Endothelial cell of umbilical vein (primary cell): ENCODE measurements at regions not wholly inside any gene's neighbourhood (a gene's known extent, or its start where the extent isn't known, plus 50 kb on each side); places are given as distances from the start of the nearest gene placed in this dataset.

Source experiments
- BruUV-seq: library from RNA; stranded (reverse); fragments of 400-500 nt; replicated peaks from 2 replicates; lab custom pipeline; 2021; lab: Mats Ljungman, UMichigan
- CTCF ChIA-PET: fragments of 300-600, 350-600 bp; sonication (Branson Sonifier 250); formaldehyde crosslinking; loops from one replicate; lab custom pipeline; 2021; ENCODE audit warnings: antibody characterized with exemption, inconsistent platforms; lab: Charles Lee
- POLR2A ChIA-PET: fragments of 300-600, 350-600 bp; sonication (Branson Sonifier 250); formaldehyde crosslinking; loops from one replicate; lab custom pipeline; 2021; ENCODE audit warnings: antibody characterized with exemption, inconsistent platforms; lab: Charles Lee
- DNase-seq: peaks from one replicate; pipeline ENCODE4 v3.0.0-alpha.2; 2011; ENCODE audit warnings: low read depth, low spot score
- FAIRE-seq: peaks from 2 replicates; lab custom pipeline; 2011; peaks lifted over from hg19 to GRCh38; lab: Jason Lieb, UNC
- H2AFZ ChIP-seq: 2 replicates; pipeline ENCODE4 v1.6.0; 2012; ENCODE audit warnings: low read depth, low read length, control low read depth, inconsistent platforms
- H3K27ac ChIP-seq: 2 replicates; pipeline ENCODE4 v1.5.1; 2011; ENCODE audit warnings: low read depth, mild to moderate bottlenecking, control low read depth, low read length, moderate library complexity; ENCODE audit not compliant: insufficient read depth
- H3K27me3 ChIP-seq, 2 experiments: 2 replicates each; pipeline versions ENCODE4 v1.6.0 to v1.6.1; 2011; ENCODE audit warnings: low read length in 2 of 2, mixed read lengths in 1 of 2; ENCODE audit not compliant: control insufficient read depth in 2 of 2, insufficient read depth in 2 of 2
- H3K36me3 ChIP-seq, 2 experiments: 2 replicates in 1 of 2; 3 replicates in 1 of 2; pipeline ENCODE4 v1.5.1; 2011; ENCODE audit warnings: low read length in 2 of 2, mild to moderate bottlenecking in 1 of 2, moderate library complexity in 1 of 2; ENCODE audit not compliant: control insufficient read depth in 2 of 2, insufficient read depth in 2 of 2; ENCODE audit errors: extremely low read depth in 1 of 2
- H3K4me1 ChIP-seq: 3 replicates; pipeline ENCODE4 v1.5.1; 2011; ENCODE audit warnings: mild to moderate bottlenecking, low read length; ENCODE audit not compliant: control insufficient read depth, insufficient read depth; ENCODE audit errors: extremely low read depth
- H3K4me2 ChIP-seq: 2 replicates; pipeline ENCODE4 v1.6.1; 2011; ENCODE audit warnings: low read length, control low read depth, mixed read lengths; ENCODE audit not compliant: insufficient read depth
- H3K4me3 ChIP-seq, 3 experiments: fragments of 200-600 bp in 1 of 3; sonication (generic), shearing (Covaris generic) in 1 of 3; replicated peaks in 1 of 3; 2 replicates each; pipeline ENCODE4 v1.5.1; 2011 to 2016; ENCODE audit warnings: control low read depth in 3 of 3, low read length in 3 of 3, mild to moderate bottlenecking in 2 of 3, inconsistent platforms in 1 of 3, low read depth in 1 of 3, moderate library complexity in 1 of 3; ENCODE audit not compliant: insufficient read depth in 1 of 3
- H3K79me2 ChIP-seq: 2 replicates; pipeline ENCODE4 v1.6.0; 2012; ENCODE audit warnings: low read length, inconsistent platforms; ENCODE audit not compliant: control insufficient read depth, insufficient read depth
- H3K9ac ChIP-seq: replicated peaks from 2 replicates; pipeline ENCODE3; 2011; ENCODE audit warnings: low read length, control low read depth; ENCODE audit not compliant: insufficient read depth; ENCODE audit errors: extremely low read depth
- H3K9me1 ChIP-seq: replicated peaks from 3 replicates; pipeline ENCODE4 v1.6.0; 2011; ENCODE audit warnings: mild to moderate bottlenecking, low read length; ENCODE audit not compliant: control insufficient read depth, insufficient read depth; ENCODE audit errors: extremely low read depth
- H3K9me3 ChIP-seq: replicated peaks from 2 replicates; pipeline ENCODE4 v1.5.1; 2012; ENCODE audit warnings: low read length, inconsistent platforms; ENCODE audit not compliant: control insufficient read depth, insufficient read depth
- H4K20me1 ChIP-seq: replicated peaks from 2 replicates; pipeline ENCODE3; 2011; ENCODE audit warnings: mild to moderate bottlenecking, low read length; ENCODE audit not compliant: control insufficient read depth, insufficient read depth; ENCODE audit errors: extremely low read depth
- CTCF ChIP-seq, 2 donors: IDR thresholded peaks; 1 replicate in 1 of 2; 2 replicates in 1 of 2; pipeline ENCODE4 v1.5.1; 2011; ENCODE audit warnings: low read length in 2 of 2, mild to moderate bottlenecking in 2 of 2, moderate library complexity in 2 of 2, control low read depth in 1 of 2, inconsistent platforms in 1 of 2, low read depth in 1 of 2; ENCODE audit not compliant: insufficient read depth in 1 of 2; ENCODE audit errors: extremely low read depth in 1 of 2
- EZH2 ChIP-seq: IDR thresholded peaks from 2 replicates; pipeline ENCODE4 v1.6.1; 2012; ENCODE audit warnings: borderline replicate concordance, low read depth, mild to moderate bottlenecking, moderate library complexity, low read length, inconsistent platforms; ENCODE audit not compliant: severe bottlenecking
- FOS ChIP-seq: IDR thresholded peaks from 2 replicates; pipeline ENCODE4 v1.6.1; 2011; ENCODE audit warnings: mild to moderate bottlenecking, low read length, moderate library complexity, borderline replicate concordance; ENCODE audit not compliant: insufficient read depth
- GATA2 ChIP-seq: IDR thresholded peaks from 2 replicates; pipeline ENCODE4 v1.7.0; 2011; ENCODE audit warnings: low read depth, mild to moderate bottlenecking, moderate library complexity, mixed read lengths, low read length; ENCODE audit not compliant: insufficient read length, insufficient read depth
- JUN ChIP-seq: IDR thresholded peaks from 2 replicates; pipeline ENCODE4 v1.6.1; 2011; ENCODE audit warnings: borderline replicate concordance, low read depth; ENCODE audit not compliant: insufficient read length, insufficient read depth
- MAX ChIP-seq: IDR thresholded peaks from 2 replicates; pipeline ENCODE4 v1.6.1; 2011; ENCODE audit not compliant: insufficient read depth, insufficient read length
- MYC ChIP-seq: IDR thresholded peaks from one replicate; pipeline ENCODE4 v1.6.1; 2011; ENCODE audit warnings: mild to moderate bottlenecking, low read depth, low read length
- POLR2A ChIP-seq: IDR thresholded peaks from 2 replicates; pipeline ENCODE4 v1.6.1; 2012; ENCODE audit warnings: low read depth, mild to moderate bottlenecking, control low read depth, low read length
- POLR2AphosphoS5 ChIP-seq: IDR thresholded peaks from 2 replicates; pipeline ENCODE4 v1.6.1; 2012; ENCODE audit warnings: low read depth, mild to moderate bottlenecking, control low read depth, low read length, moderate library complexity; ENCODE audit not compliant: insufficient read depth
- dilution Hi-C: fragments of 300-500 bp; cut with MboI; formaldehyde crosslinking; loops from one replicate; pipeline ENCODE4 v1.15.0; 2019; ENCODE audit warnings: low sequenced_read_pairs; ENCODE audit not compliant: extremely low pct_ligation_motif_present
- intact Hi-C: fragments of 100-400 bp; cut with micrococcal nuclease; formaldehyde crosslinking; loops from one replicate; pipeline ENCODE4 v1.10.0; 2022

GRCh38 chr3:162992741-162993140, 1496.1 kb downstream of the OTOL1 start:
- H2AFZ ChIP-seq = no peak overlapping the region
- H3K4me3 ChIP-seq = no peak overlapping the region
- H3K9me3 ChIP-seq = peaks cover 2% of the 10 kb centered on the region
- dilution Hi-C loops (no loop called here), intact Hi-C loops (no loop called here)
- H4K20me1 ChIP-seq = no peaks in the 10 kb centered on the region
- BruUV-seq = no TSS peak
- no peaks in the 10 kb centered on the region for H3K27me3 ChIP-seq
- POLR2A ChIA-PET = no interaction called here
- DNase-seq (no peak), FAIRE-seq (no peak)
- no peak for TF ChIP-seq MAX
- no peak for TF ChIP-seq GATA2
- TF ChIP-seq POLR2A = no peak
- no peak for TF ChIP-seq FOS
- no peak for TF ChIP-seq EZH2
- TF ChIP-seq POLR2AphosphoS5 = no peak
- TF ChIP-seq CTCF (IDR thresholded peaks at IDR 0.05; ENCODE audit: extremely low read depth in 1 of 2, insufficient read depth in 1 of 2, low read depth in 1 of 2, low read length in 2 of 2) = no peak
- TF ChIP-seq JUN = no peak
- TF ChIP-seq MYC = no peak
- no peak overlapping the region for H3K4me2 ChIP-seq
- no peaks in the 10 kb centered on the region for H3K9me1 ChIP-seq
- no peak overlapping the region for H3K27ac ChIP-seq
- CTCF ChIA-PET = no interaction called here
- no peaks in the 10 kb centered on the region for H3K79me2 ChIP-seq
- no peaks in the 10 kb centered on the region for H3K4me1 ChIP-seq
- H3K36me3 ChIP-seq = no peaks in the 10 kb centered on the region
- no peak overlapping the region for H3K9ac ChIP-seq
